Left hindlimb (tissue), 1 donor: ENCODE measurements at regions not wholly inside any gene's neighbourhood (a gene's known extent, or its start where the extent isn't known, plus 50 kb on each side); places are given as distances from the start of the nearest gene placed in this dataset.

ENCODE experiments used
- DNase-seq: peaks from one replicate; pipeline ENCODE4 v3.0.0-alpha.2; 2018

DNA sequence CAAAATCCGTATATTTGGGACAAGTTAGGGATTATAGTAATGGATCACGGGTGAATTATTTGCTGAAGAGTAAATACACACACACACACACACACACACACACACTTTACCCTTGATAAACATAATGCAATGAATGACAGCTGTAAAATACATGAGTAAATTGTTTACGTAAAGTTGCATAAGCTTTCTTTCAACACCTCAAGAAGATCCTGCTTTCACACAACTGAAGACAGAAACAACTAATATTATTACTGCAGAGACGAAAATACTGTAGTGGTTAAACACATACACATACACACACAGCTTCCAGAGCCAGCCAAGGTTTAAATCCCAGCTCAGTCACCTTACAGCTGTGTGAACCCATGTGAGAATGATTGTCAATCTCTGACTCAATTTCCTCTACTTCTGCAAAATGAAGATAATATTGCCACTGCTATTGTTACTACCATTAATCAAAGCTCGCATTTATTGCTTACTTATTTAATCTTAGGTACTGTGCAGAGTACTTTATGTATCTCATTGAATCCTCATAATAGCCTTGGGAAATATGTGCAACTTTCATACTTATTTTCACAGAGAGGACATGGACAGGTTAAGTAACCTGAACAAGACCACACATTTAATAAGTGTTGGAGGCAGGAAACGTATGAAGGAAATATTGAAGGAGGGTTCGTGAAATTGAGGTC lies 50.6 kb upstream of the DOK6 start:
- DNase-seq, result no peak
